AG09309 (cell line): ENCODE measurements at regions not wholly inside any gene's neighbourhood (a gene's known extent, or its start where the extent isn't known, plus 50 kb on each side); places are given as distances from the start of the nearest gene placed in this dataset.
"Not testable (repeated sequence)": the region's sequence is repeated elsewhere in the genome, so short reads cannot be mapped to it uniquely, and the experiment has no call there.

ENCODE experiments used
- DNase-seq: peaks from one replicate; pipeline ENCODE4 v3.0.0-alpha.2; 2010; ENCODE audit warnings: low read depth
- H3K4me3 ChIP-seq: 2 replicates; pipeline ENCODE4 v1.5.1; 2011; ENCODE audit warnings: mild to moderate bottlenecking, low read depth, low read length, moderate library complexity; ENCODE audit not compliant: control insufficient read depth
- CTCF ChIP-seq: IDR thresholded peaks from 2 replicates; pipeline ENCODE4 v1.5.1; 2011; ENCODE audit warnings: mild to moderate bottlenecking, low read depth, low read length, inconsistent platforms; ENCODE audit not compliant: insufficient read depth, control insufficient read depth; ENCODE audit errors: missing control alignments

- no peak overlapping the region for H3K4me3 ChIP-seq
- DNase-seq, result no peak
- TF ChIP-seq CTCF, result no peak
Observed at GRCh38 chr10:23980094-23980493, 228.8 kb upstream of the KIAA1217 start.

- TF ChIP-seq CTCF, result no peak
- DNase-seq, result no peak
Observed at GRCh38 chr10:23981520-23982309, 227.2 kb upstream of the KIAA1217 start.

GRCh38 chr10:23984405-23984804, 224.5 kb upstream of the KIAA1217 start:
- not testable (repeated sequence) for DNase-seq, H3K4me3 ChIP-seq

More at GRCh38 chr10:23981520-23982309, 227.2 kb upstream of the KIAA1217 start:
- no peak overlapping the region for H3K4me3 ChIP-seq

GRCh38 chr10:23988006-23988405, 220.9 kb upstream of the KIAA1217 start:
- DNase-seq, result no peak
- no peak for TF ChIP-seq CTCF
- H3K4me3 ChIP-seq, result no peak overlapping the region

- no peak overlapping the region for H3K4me3 ChIP-seq
- TF ChIP-seq CTCF, result peak; percentile 86
- peak; percentile 14 for DNase-seq
Observed at GRCh38 chr10:23994459-23995046, 214.4 kb upstream of the KIAA1217 start.

GRCh38 chr10:23999445-23999844, 209.5 kb upstream of the KIAA1217 start:
- no peak overlapping the region for H3K4me3 ChIP-seq
- no peak for DNase-seq
- no peak for TF ChIP-seq CTCF

- no peak for DNase-seq
- no peak overlapping the region for H3K4me3 ChIP-seq
- no peak for TF ChIP-seq CTCF
Observed at GRCh38 chr10:24000271-24000813, 208.6 kb upstream of the KIAA1217 start.
